Tibial artery (tissue), 4 donors: ENCODE measurements at regions not wholly inside any gene's neighbourhood (a gene's known extent, or its start where the extent isn't known, plus 50 kb on each side); places are given as distances from the start of the nearest gene placed in this dataset.

ENCODE experiments used
- DNase-seq, 2 donors: peaks; one replicate each; pipeline ENCODE4 v3.0.0-alpha.2; 2019
- H3K27ac ChIP-seq, 2 donors: fragments of 200-600 bp; sonication (generic) in 1 of 2; 1 replicate in 1 of 2; 2 replicates in 1 of 2; pipeline ENCODE4 v1.5.1; 2018 to 2019; ENCODE audit warnings: mild to moderate bottlenecking in 1 of 2
- H3K27me3 ChIP-seq, 2 donors: fragments of 200-600 bp; sonication (generic) in 1 of 2; one replicate each; pipeline versions ENCODE4 v1.5.1 to v1.6.0; 2016 to 2019
- H3K36me3 ChIP-seq, 3 donors: fragments of 200-600 bp; sonication (generic) in 2 of 3; one replicate each; pipeline ENCODE4 v1.5.1; 2016 to 2019; ENCODE audit warnings: mild to moderate bottlenecking in 2 of 3
- H3K4me1 ChIP-seq, 4 donors: fragments of 200-600 bp; sonication (generic) in 2 of 4; 1 replicate in 3 of 4; 2 replicates in 1 of 4; pipeline ENCODE4 v1.5.1; 2016 to 2019
- H3K4me3 ChIP-seq, 2 donors: fragments of 200-600 bp; sonication (generic) in 1 of 2; 1 replicate in 1 of 2; 2 replicates in 1 of 2; pipeline ENCODE4 v1.5.1; 2018 to 2019; ENCODE audit warnings: mild to moderate bottlenecking in 2 of 2
- H3K9me3 ChIP-seq, 3 donors: fragments of 200-600 bp; sonication (generic) in 1 of 3; one replicate each; pipeline ENCODE4 v1.5.1; 2016 to 2019
- CTCF ChIP-seq, 2 experiments: fragments of 200-600 bp in 1 of 2; fragments of 450-650 bp in 1 of 2; IDR thresholded peaks; one replicate each; pipeline ENCODE4 v1.5.1; 2017 to 2019; ENCODE audit warnings: antibody characterized with exemption in 2 of 2, mild to moderate bottlenecking in 1 of 2, moderate library complexity in 1 of 2
- intact Hi-C: fragments of 100-400 bp; cut with DNase I; formaldehyde crosslinking; loops from one replicate; pipeline ENCODE4 v1.15.0; 2023; ENCODE audit warnings: low total_unique reads

DNA sequence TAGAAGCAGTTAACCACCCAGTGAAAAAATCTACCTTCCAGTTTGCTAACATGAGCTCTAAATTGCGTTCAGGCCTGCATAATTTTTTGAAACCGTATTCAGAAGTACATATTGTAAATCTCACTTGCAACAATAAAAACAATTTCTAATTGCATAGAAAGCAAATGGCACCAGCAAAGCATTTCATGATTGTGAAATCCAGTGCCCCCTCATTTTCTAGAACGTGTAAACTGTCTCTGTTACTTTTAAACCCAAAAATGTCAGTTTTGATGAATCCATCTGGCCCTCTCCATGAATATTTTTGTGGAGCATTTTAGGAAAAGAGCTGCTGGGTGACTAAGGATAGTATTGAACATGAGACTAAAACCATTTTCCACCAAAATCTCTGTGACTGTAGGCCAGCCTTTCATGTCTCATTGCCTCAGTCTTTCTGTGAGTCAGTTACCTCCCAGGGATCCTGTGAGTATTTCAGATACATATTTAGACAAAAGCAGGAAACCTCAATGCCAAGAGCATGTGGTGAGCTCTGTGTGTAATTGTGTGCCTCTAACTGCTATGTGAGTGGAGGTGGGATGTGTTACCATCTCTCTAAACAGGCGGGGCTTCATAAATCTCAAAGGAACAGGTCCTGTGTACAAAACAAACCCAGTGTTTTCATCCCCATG, 477.8 kb upstream of the DCC start:
- DNase-seq: no peak
- intact Hi-C loops: no loop called here
- no peak overlapping the region for H3K27ac ChIP-seq
- no peak overlapping the region for H3K4me3 ChIP-seq
- peaks cover 0 to 7% (median 0%) of the 10 kb centered on the region in 3 donors for H3K9me3 ChIP-seq
- no peaks in the 10 kb centered on the region for H3K27me3 ChIP-seq
- no peak for TF ChIP-seq CTCF (IDR thresholded peaks at IDR 0.05)
- no peaks in the 10 kb centered on the region for H3K36me3 ChIP-seq
- H3K4me1 ChIP-seq: no peaks in the 10 kb centered on the region

GRCh38 chr18:51864219-51864965, 475.6 kb upstream of the DCC start:
- Histone ChIP-seq H3K4me3 (no peak overlapping the region), H3K4me1 (no peaks in the 10 kb centered on the region), H3K9me3 (peaks cover 0 to 7% (median 0%) of the 10 kb centered on the region in 3 donors), H3K27ac (no peak overlapping the region), H3K27me3 (no peaks in the 10 kb centered on the region), H3K36me3 (no peaks in the 10 kb centered on the region)
- no peak for TF ChIP-seq CTCF (IDR thresholded peaks at IDR 0.05)
- intact Hi-C loops: no loop called here
- DNase-seq: no peak

DNA sequence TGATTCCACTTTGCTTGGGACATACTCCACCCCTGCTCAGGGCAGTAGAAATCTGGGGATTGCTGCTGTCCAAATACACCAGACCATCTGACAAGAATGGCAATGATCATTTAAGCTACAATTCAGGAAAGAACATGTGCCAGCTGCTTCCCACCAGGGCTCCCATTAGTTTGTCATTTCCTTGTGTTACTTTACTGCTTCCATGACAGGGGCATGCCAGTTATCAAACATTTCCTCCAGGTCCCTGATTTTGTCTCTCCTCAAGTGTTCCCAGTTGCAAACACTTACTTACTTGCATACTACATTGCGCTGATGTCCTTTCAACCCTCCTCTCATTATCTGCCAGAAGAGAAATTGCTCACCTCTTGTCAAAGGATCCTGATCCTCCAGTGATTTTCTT, 474.5 kb upstream of the DCC start:
- H3K4me1 ChIP-seq: no peaks in the 10 kb centered on the region
- DNase-seq: no peak
- intact Hi-C loops: no loop called here
- no peaks in the 10 kb centered on the region for H3K36me3 ChIP-seq
- H3K27me3 ChIP-seq: no peaks in the 10 kb centered on the region
- no peak overlapping the region for H3K4me3 ChIP-seq
- no peak overlapping the region for H3K27ac ChIP-seq
- no peak for TF ChIP-seq CTCF (IDR thresholded peaks at IDR 0.05)
- H3K9me3 ChIP-seq: peaks cover 0 to 7% (median 0%) of the 10 kb centered on the region in 3 donors

DNA sequence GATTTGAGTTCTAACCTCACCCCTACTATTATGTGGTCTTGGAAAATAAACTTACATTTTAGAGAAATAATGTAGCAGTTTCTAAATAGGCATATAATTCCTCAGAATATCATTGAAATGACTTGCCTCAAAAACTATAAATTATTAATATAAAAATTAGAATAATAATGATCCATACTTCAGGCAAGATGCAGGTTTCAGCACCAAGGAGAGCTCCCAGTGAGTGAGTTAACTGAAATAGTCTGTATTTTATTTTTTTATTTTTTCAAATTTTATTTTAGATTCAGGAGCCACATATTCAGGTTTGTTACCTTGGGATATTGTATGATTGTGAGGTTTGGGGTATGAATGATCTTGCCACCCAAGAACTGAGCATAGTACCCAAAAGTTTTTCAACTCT, 472.2 kb upstream of the DCC start:
- DNase-seq: no peak
- H3K4me3 ChIP-seq: no peak overlapping the region
- H3K4me1 ChIP-seq: no peaks in the 10 kb centered on the region
- intact Hi-C loops: no loop called here
- H3K36me3 ChIP-seq: no peaks in the 10 kb centered on the region
- H3K9me3 ChIP-seq: peaks cover 0 to 7% (median 0%) of the 10 kb centered on the region in 3 donors
- no peak overlapping the region for H3K27ac ChIP-seq
- no peaks in the 10 kb centered on the region for H3K27me3 ChIP-seq
- TF ChIP-seq CTCF (IDR thresholded peaks at IDR 0.05): no peak

- Histone ChIP-seq H3K4me1 (no peaks in the 10 kb centered on the region), H3K4me3 (no peak overlapping the region), H3K9me3 (no peaks in the 10 kb centered on the region), H3K36me3 (no peaks in the 10 kb centered on the region), H3K27me3 (no peaks in the 10 kb centered on the region), H3K27ac (no peak overlapping the region)
- DNase-seq: no peak
- TF ChIP-seq CTCF (IDR thresholded peaks at IDR 0.05): no peak
- intact Hi-C loops: no loop called here
These were observed 461.3 kb upstream of the DCC start for GRCh38 chr18:51878724-51879123.
